ENCODE measurements at regions not wholly inside any gene's neighbourhood (a gene's known extent, or its start where the extent isn't known, plus 50 kb on each side); places are given as distances from the start of the nearest gene placed in this dataset.

GRCh38 chr20:39877788-39878187 lies 811.2 kb downstream of the MAFB start:
- TF ChIP-seq CTCF (conservative IDR thresholded peaks at IDR 0.05; ENCODE audit: low read depth in 2 of 2) (no peak), EZH2phosphoT487 (IDR thresholded peaks at IDR 0.05; ENCODE audit: unreplicated experiment) (no peak), POLR2AphosphoS5 (IDR thresholded peaks at IDR 0.05; ENCODE audit: low read depth) (no peak), EZH2 (IDR thresholded peaks at IDR 0.05; ENCODE audit: low read depth, unreplicated experiment) (no peak), ZNF462 (CRISPR knock-in tag; IDR thresholded peaks at IDR 0.05) (no peak)
